OCI-LY3 (cell line): ENCODE measurements at regions not wholly inside any gene's neighbourhood (a gene's known extent, or its start where the extent isn't known, plus 50 kb on each side); places are given as distances from the start of the nearest gene placed in this dataset.

ENCODE experiments used
- H2AFZ ChIP-seq: fragments of 200-600, 300-600 bp; shearing (Covaris generic); 2 replicates; pipeline ENCODE4 v1.6.0; 2014; ENCODE audit warnings: antibody characterized with exemption, low read depth, low read length
- H3K27ac ChIP-seq: fragments of 200-600, 300-600 bp; sonication (generic); 2 replicates; pipeline ENCODE4 v1.5.1; 2014; ENCODE audit warnings: mild to moderate bottlenecking, low read length, moderate library complexity, mixed read lengths
- H3K27me3 ChIP-seq: fragments of 200-600, 300-600 bp; sonication (generic); 2 replicates; pipeline ENCODE4 v1.6.1; 2014; ENCODE audit warnings: low read depth, low read length, mixed read lengths
- H3K36me3 ChIP-seq: fragments of 200-600, 300-600 bp; sonication (generic); replicated peaks from 2 replicates; pipeline ENCODE3; 2014; ENCODE audit warnings: low read depth, low read length, mixed read lengths
- H3K4me1 ChIP-seq: fragments of 300-600, 200-600 bp; sonication (generic); 2 replicates; pipeline ENCODE4 v1.6.1; 2014; ENCODE audit warnings: low read length, mixed read lengths
- H3K4me2 ChIP-seq: fragments of 200-600, 300-600 bp; sonication (generic); 2 replicates; pipeline ENCODE4 v1.6.1; 2014; ENCODE audit warnings: low read length, mixed read lengths
- H3K4me3 ChIP-seq: fragments of 300-600, 200-600 bp; sonication (generic); 2 replicates; pipeline ENCODE4 v1.5.1; 2014; ENCODE audit warnings: antibody characterized with exemption, mild to moderate bottlenecking, low read length, moderate library complexity
- H3K79me2 ChIP-seq: fragments of 300-600, 200-600 bp; shearing (Covaris generic); 2 replicates; pipeline ENCODE4 v1.6.1; 2014; ENCODE audit warnings: mild to moderate bottlenecking, low read length, mixed read lengths
- H3K9ac ChIP-seq: fragments of 300-600, 200-600 bp; shearing (Covaris generic); 2 replicates; pipeline ENCODE4 v1.6.0; 2014; ENCODE audit warnings: mild to moderate bottlenecking, low read length, moderate library complexity
- H3K9me3 ChIP-seq: fragments of 200-600, 300-600 bp; shearing (Covaris generic); 2 replicates; pipeline ENCODE4 v1.6.1; 2014; ENCODE audit warnings: low read length, mixed read lengths; ENCODE audit not compliant: insufficient read depth
- H4K20me1 ChIP-seq: fragments of 200-600, 300-600 bp; sonication (generic); 2 replicates; pipeline ENCODE4 v1.6.1; 2016; ENCODE audit warnings: low read length, mixed read lengths; ENCODE audit not compliant: insufficient read depth
- CTCF ChIP-seq: fragments of 200-600, 300-600 bp; sonication (generic); IDR thresholded peaks from 2 replicates; pipeline ENCODE4 v1.5.1; 2014; ENCODE audit warnings: antibody characterized with exemption, low read length, low read depth
- EZH2phosphoT487 ChIP-seq: fragments of 200-600 bp; shearing (Covaris generic); IDR thresholded peaks from 2 replicates; pipeline ENCODE4 v1.6.1; 2018; ENCODE audit warnings: antibody characterized with exemption, mixed run types, low read depth

GRCh38 chrX:44735498-44735897, 108.3 kb upstream of the DUSP21 start:
- no peak overlapping the region for H3K9ac ChIP-seq
- no peaks in the 10 kb centered on the region for H4K20me1 ChIP-seq
- H3K9me3 ChIP-seq: no peaks in the 10 kb centered on the region
- H3K4me1 ChIP-seq: no peaks in the 10 kb centered on the region
- H3K4me3 ChIP-seq: no peak overlapping the region
- no peaks in the 10 kb centered on the region for H3K36me3 ChIP-seq
- H3K27ac ChIP-seq: no peak overlapping the region
- no peak for TF ChIP-seq EZH2phosphoT487
- TF ChIP-seq CTCF: no peak
- no peak overlapping the region for H3K4me2 ChIP-seq
- H2AFZ ChIP-seq: no peak overlapping the region
- no peaks in the 10 kb centered on the region for H3K79me2 ChIP-seq
- H3K27me3 ChIP-seq: no peaks in the 10 kb centered on the region

- Histone ChIP-seq H3K36me3 (no peaks in the 10 kb centered on the region), H2AFZ (no peak overlapping the region), H3K27ac (no peak overlapping the region), H3K4me2 (no peak overlapping the region), H3K9ac (no peak overlapping the region), H3K4me3 (no peak overlapping the region), H3K4me1 (no peaks in the 10 kb centered on the region), H4K20me1 (no peaks in the 10 kb centered on the region), H3K9me3 (no peaks in the 10 kb centered on the region), H3K79me2 (no peaks in the 10 kb centered on the region), H3K27me3 (no peaks in the 10 kb centered on the region)
- TF ChIP-seq CTCF (no peak), EZH2phosphoT487 (no peak)
These were observed 109.9 kb upstream of the DUSP21 start for GRCh38 chrX:44733931-44734330.

GRCh38 chrX:44731160-44731559, 112.7 kb upstream of the DUSP21 start:
- H3K4me2 ChIP-seq: no peak overlapping the region
- no peak overlapping the region for H3K4me3 ChIP-seq
- H3K79me2 ChIP-seq: no peaks in the 10 kb centered on the region

GRCh38 chrX:44723426-44723825, 120.4 kb upstream of the DUSP21 start:
- Histone ChIP-seq H3K4me1 (no peaks in the 10 kb centered on the region), H3K4me2 (no peak overlapping the region), H3K4me3 (no peak overlapping the region), H3K79me2 (no peaks in the 10 kb centered on the region), H4K20me1 (no peaks in the 10 kb centered on the region), H3K36me3 (no peaks in the 10 kb centered on the region), H3K27me3 (no peaks in the 10 kb centered on the region), H3K27ac (no peak overlapping the region), H3K9me3 (no peaks in the 10 kb centered on the region), H2AFZ (no peak overlapping the region), H3K9ac (no peak overlapping the region)
- TF ChIP-seq CTCF (no peak), EZH2phosphoT487 (no peak)

More at GRCh38 chrX:44731160-44731559, 112.7 kb upstream of the DUSP21 start:
- H2AFZ ChIP-seq: no peak overlapping the region
- H3K9ac ChIP-seq: no peak overlapping the region
- H3K36me3 ChIP-seq: no peaks in the 10 kb centered on the region
- no peaks in the 10 kb centered on the region for H3K27me3 ChIP-seq
- no peaks in the 10 kb centered on the region for H4K20me1 ChIP-seq
- no peaks in the 10 kb centered on the region for H3K9me3 ChIP-seq
- TF ChIP-seq EZH2phosphoT487 (no peak), CTCF (no peak)
- no peak overlapping the region for H3K27ac ChIP-seq
- H3K4me1 ChIP-seq: no peaks in the 10 kb centered on the region
